GM23338 (cell line): ENCODE measurements at regions not wholly inside any gene's neighbourhood (a gene's known extent, or its start where the extent isn't known, plus 50 kb on each side); places are given as distances from the start of the nearest gene placed in this dataset.
A peak's percentile ranks its signal among the peaks of the same experiment; 100 is the strongest.

ENCODE experiments used
- ATAC-seq: fragments of 200-7000 bp; cut with Tn5 transposase; 3 replicates; pipeline ENCODE4 v1.9.1; 2020
- DNase-seq: peaks from one replicate; pipeline ENCODE4 v3.0.0-alpha.2; 2015; ENCODE audit warnings: low spot score
- H2AFZ ChIP-seq: fragments of 200-600 bp; sonication (generic); 2 replicates; pipeline ENCODE4 v1.8.0; 2016; ENCODE audit warnings: antibody characterized with exemption, mild to moderate bottlenecking, moderate library complexity
- H3F3A ChIP-seq: fragments of 200-600 bp; sonication (generic); replicated peaks from 2 replicates; pipeline ENCODE4 v1.8.0; 2017; ENCODE audit warnings: antibody characterized with exemption, mixed run types, low read depth
- H3K27ac ChIP-seq: fragments of 200-600 bp; sonication (generic); 2 replicates; pipeline ENCODE4 v1.6.1; 2016; ENCODE audit warnings: low read depth
- H3K27me3 ChIP-seq: fragments of 200-600 bp; sonication (generic); 2 replicates; pipeline ENCODE4 v1.8.0; 2016; ENCODE audit warnings: mild to moderate bottlenecking, mixed run types, moderate library complexity; ENCODE audit not compliant: insufficient read depth
- H3K36me3 ChIP-seq: fragments of 200-600 bp; sonication (generic); 2 replicates; pipeline ENCODE4 v1.8.0; 2016; ENCODE audit warnings: mild to moderate bottlenecking; ENCODE audit not compliant: insufficient read depth
- H3K4me1 ChIP-seq: fragments of 200-600 bp; sonication (generic); 2 replicates; pipeline ENCODE4 v1.8.0; 2016; ENCODE audit warnings: mild to moderate bottlenecking, moderate library complexity; ENCODE audit not compliant: insufficient read depth
- H3K4me2 ChIP-seq: fragments of 200-600 bp; sonication (generic); 2 replicates; pipeline ENCODE4 v1.7.1; 2017; ENCODE audit warnings: mixed run types
- H3K4me3 ChIP-seq: fragments of 200-600 bp; sonication (generic); 2 replicates; pipeline ENCODE4 v1.6.1; 2016; ENCODE audit warnings: mixed run types
- H3K79me2 ChIP-seq: fragments of 200-600 bp; sonication (generic); replicated peaks from 2 replicates; pipeline ENCODE4 v1.8.0; 2017; ENCODE audit warnings: mild to moderate bottlenecking; ENCODE audit not compliant: insufficient read depth
- H3K9me2 ChIP-seq: fragments of 200-600 bp; sonication (generic); 2 replicates; pipeline ENCODE4 v1.8.0; 2017; ENCODE audit not compliant: insufficient read depth
- H4K20me1 ChIP-seq: fragments of 200-600 bp; sonication (generic); replicated peaks from 2 replicates; pipeline ENCODE4 v1.8.0; 2017; ENCODE audit warnings: mild to moderate bottlenecking; ENCODE audit not compliant: insufficient read depth
- H3K27ac Mint-ChIP-seq: 2 replicates; pipeline ENCODE4 v1.8.0; 2020; ENCODE audit warnings: inconsistent platforms, mild to moderate bottlenecking, moderate library complexity, mixed read lengths
- H3K27me3 Mint-ChIP-seq: 3 replicates; pipeline ENCODE4 v1.8.0; 2022; ENCODE audit warnings: low read depth, mild to moderate bottlenecking, moderate library complexity, mixed read lengths, inconsistent platforms; ENCODE audit not compliant: insufficient read depth, poor library complexity
- H3K36me3 Mint-ChIP-seq: 3 replicates; pipeline ENCODE4 v1.8.0; 2021; ENCODE audit warnings: low read depth, mild to moderate bottlenecking, inconsistent platforms, moderate library complexity, mixed read lengths
- H3K4me1 Mint-ChIP-seq: 3 replicates; pipeline ENCODE4 v1.8.0; 2020; ENCODE audit warnings: mild to moderate bottlenecking, inconsistent platforms, mixed read lengths
- H3K4me3 Mint-ChIP-seq: 3 replicates; pipeline ENCODE4 v1.8.0; 2021; ENCODE audit warnings: moderate library complexity, mild to moderate bottlenecking, inconsistent platforms, mixed read lengths
- H3K9me3 Mint-ChIP-seq: 3 replicates; pipeline ENCODE4 v1.8.0; 2020; ENCODE audit warnings: moderate library complexity, mild to moderate bottlenecking, inconsistent platforms, mixed read lengths
- CREB1 ChIP-seq: fragments of 250-450 bp; sonication (Bioruptor Pico); IDR thresholded peaks from 2 replicates; pipeline ENCODE4 v1.5.0; 2020; ENCODE audit warnings: low read depth, mild to moderate bottlenecking, moderate library complexity
- CTCF ChIP-seq, 2 experiments: fragments of 200-600 bp in 1 of 2; sonication (generic) in 1 of 2; conservative IDR thresholded peaks; 2 replicates each; pipeline versions ENCODE4 v1.5.1 to v1.6.1; 2016 to 2017; ENCODE audit warnings: antibody characterized with exemption in 2 of 2, low read depth in 2 of 2, mild to moderate bottlenecking in 2 of 2, moderate library complexity in 1 of 2
- EZH2 ChIP-seq: fragments of 200-600 bp; sonication (generic); IDR thresholded peaks from one replicate; pipeline ENCODE4 v1.8.0; 2017; ENCODE audit warnings: antibody characterized with exemption, mild to moderate bottlenecking, low read depth; ENCODE audit not compliant: unreplicated experiment
- EZH2phosphoT487 ChIP-seq: fragments of 200-600 bp; sonication (generic); IDR thresholded peaks from one replicate; pipeline ENCODE4 v1.8.1; 2018; ENCODE audit warnings: antibody characterized with exemption; ENCODE audit not compliant: unreplicated experiment
- JUNB ChIP-seq: IDR thresholded peaks from one replicate; pipeline ENCODE4 v1.6.1; 2016; ENCODE audit warnings: antibody characterized with exemption; ENCODE audit not compliant: unreplicated experiment
- NANOG ChIP-seq: IDR thresholded peaks from 2 replicates; pipeline ENCODE4 v1.6.1; 2016; ENCODE audit warnings: antibody characterized with exemption, borderline replicate concordance
- POLR2AphosphoS5 ChIP-seq: IDR thresholded peaks from 2 replicates; pipeline ENCODE4 v1.6.1; 2016; ENCODE audit warnings: antibody characterized with exemption, low read depth
- STAT1 ChIP-seq: IDR thresholded peaks from one replicate; pipeline ENCODE4 v1.6.1; 2016; ENCODE audit warnings: antibody characterized with exemption; ENCODE audit not compliant: unreplicated experiment
- ZNF331 ChIP-seq: fragments of 250-450 bp; sonication (Bioruptor Pico); IDR thresholded peaks from 2 replicates; pipeline ENCODE4 v1.5.0; 2020; ENCODE audit warnings: low read depth, mild to moderate bottlenecking, moderate library complexity
- TF ChIP-seq, protein P1 (sequence below): IDR thresholded peaks from one replicate; pipeline ENCODE4 v1.6.1; 2018; ENCODE audit warnings: antibody characterized with exemption; ENCODE audit not compliant: unreplicated experiment
- TF ChIP-seq, protein P2 (sequence below): IDR thresholded peaks from 2 replicates; pipeline ENCODE4 v1.6.1; 2016; ENCODE audit warnings: antibody characterized with exemption

GRCh38 chr4:129337228-129337620 is 241.3 kb downstream of the C4orf33 start:
- TF ChIP-seq STAT1 = no peak
- no peak overlapping the region for H3K4me3 ChIP-seq
- H3K27me3 Mint-ChIP-seq = peaks cover 3% of the 10 kb centered on the region
- H3K9me3 Mint-ChIP-seq = no peaks in the 10 kb centered on the region; the same call in 2 of the 3 replicates
- H3F3A ChIP-seq = no peaks in the 10 kb centered on the region
- no peak overlapping the region for H3K4me2 ChIP-seq
- H3K36me3 Mint-ChIP-seq = peaks cover 2% of the 10 kb centered on the region; the same call in 1 of the 3 replicates
- H3K79me2 ChIP-seq = no peaks in the 10 kb centered on the region
- H3K27me3 ChIP-seq = no peaks in the 10 kb centered on the region
- no peaks in the 10 kb centered on the region for H3K36me3 ChIP-seq
- ATAC-seq (no peak), DNase-seq (no peak)
- H3K4me1 Mint-ChIP-seq = peaks cover 12% of the 10 kb centered on the region
- H3K9me2 ChIP-seq = no peaks in the 10 kb centered on the region
- no peak overlapping the region for H3K27ac Mint-ChIP-seq
- peaks cover 13% of the 10 kb centered on the region; the same call in 1 of the 2 replicates for H3K4me1 ChIP-seq
- H3K27ac ChIP-seq = no peak overlapping the region
- no peak overlapping the region for H3K4me3 Mint-ChIP-seq
- no peak overlapping the region; the same call in 1 of the 2 replicates for H2AFZ ChIP-seq
- H4K20me1 ChIP-seq = no peaks in the 10 kb centered on the region

DNA sequence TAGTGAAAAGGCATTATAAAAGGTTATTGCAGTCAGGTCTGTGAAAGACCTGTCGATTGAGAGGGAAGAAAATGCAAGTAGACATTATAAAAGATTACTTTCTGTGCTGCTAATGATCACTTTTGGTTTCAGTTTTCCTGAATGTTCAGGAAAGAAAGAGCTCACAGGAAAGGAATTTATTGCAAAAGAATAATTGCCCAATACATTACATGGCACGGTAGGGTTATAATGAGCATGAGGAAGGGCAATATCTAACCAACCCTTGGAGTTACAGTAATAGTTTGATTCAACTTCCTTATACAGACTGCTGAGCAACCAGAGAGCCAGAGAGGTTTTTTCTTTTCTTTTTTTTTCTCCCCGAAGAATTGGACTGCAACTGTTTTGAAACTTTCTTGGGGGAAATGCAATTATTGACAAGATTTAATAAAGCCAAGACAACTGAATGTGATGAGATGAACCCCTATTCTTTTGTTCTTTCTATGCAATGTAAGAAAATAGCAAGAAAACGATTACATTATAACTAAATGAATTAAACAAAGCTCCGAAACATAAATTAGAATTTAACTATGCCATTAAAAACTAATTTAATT is 247.0 kb downstream of the C4orf33 start:
- H3K36me3 ChIP-seq = no peaks in the 10 kb centered on the region
- H3K4me3 ChIP-seq = no peak overlapping the region
- no peaks in the 10 kb centered on the region for H3K27me3 ChIP-seq
- peak overlapping the region; percentile 40; the same call in 1 of the 2 replicates for H2AFZ ChIP-seq
- no peaks in the 10 kb centered on the region for H4K20me1 ChIP-seq
- H3K4me2 ChIP-seq = no peak overlapping the region
- Mint-ChIP-seq H3K27me3 (peaks cover 3% of the 10 kb centered on the region), H3K27ac (no peak overlapping the region), H3K36me3 (peaks cover 2% of the 10 kb centered on the region; the same call in 1 of the 3 replicates), H3K4me1 (peaks cover 22% of the 10 kb centered on the region), H3K9me3 (no peaks in the 10 kb centered on the region; the same call in 2 of the 3 replicates), H3K4me3 (no peak overlapping the region)
- DNase-seq (no peak), ATAC-seq (no peak)
- H3K4me1 ChIP-seq = no peaks in the 10 kb centered on the region; the same call in 1 of the 2 replicates
- no peaks in the 10 kb centered on the region for H3K9me2 ChIP-seq
- H3F3A ChIP-seq = no peaks in the 10 kb centered on the region
- no peak overlapping the region for H3K27ac ChIP-seq
- H3K79me2 ChIP-seq = no peaks in the 10 kb centered on the region
- TF ChIP-seq JUNB (no peak), POLR2AphosphoS5 (no peak), NANOG (no peak), STAT1 (no peak), EZH2 (no peak), CREB1 (CRISPR knock-in tag) (no peak), CTCF (conservative IDR thresholded peaks at IDR 0.05; ENCODE audit: low read depth in 2 of 2) (no peak), EZH2phosphoT487 (no peak), ZNF331 (CRISPR knock-in tag) (no peak)
- TF ChIP-seq, protein P1, sequence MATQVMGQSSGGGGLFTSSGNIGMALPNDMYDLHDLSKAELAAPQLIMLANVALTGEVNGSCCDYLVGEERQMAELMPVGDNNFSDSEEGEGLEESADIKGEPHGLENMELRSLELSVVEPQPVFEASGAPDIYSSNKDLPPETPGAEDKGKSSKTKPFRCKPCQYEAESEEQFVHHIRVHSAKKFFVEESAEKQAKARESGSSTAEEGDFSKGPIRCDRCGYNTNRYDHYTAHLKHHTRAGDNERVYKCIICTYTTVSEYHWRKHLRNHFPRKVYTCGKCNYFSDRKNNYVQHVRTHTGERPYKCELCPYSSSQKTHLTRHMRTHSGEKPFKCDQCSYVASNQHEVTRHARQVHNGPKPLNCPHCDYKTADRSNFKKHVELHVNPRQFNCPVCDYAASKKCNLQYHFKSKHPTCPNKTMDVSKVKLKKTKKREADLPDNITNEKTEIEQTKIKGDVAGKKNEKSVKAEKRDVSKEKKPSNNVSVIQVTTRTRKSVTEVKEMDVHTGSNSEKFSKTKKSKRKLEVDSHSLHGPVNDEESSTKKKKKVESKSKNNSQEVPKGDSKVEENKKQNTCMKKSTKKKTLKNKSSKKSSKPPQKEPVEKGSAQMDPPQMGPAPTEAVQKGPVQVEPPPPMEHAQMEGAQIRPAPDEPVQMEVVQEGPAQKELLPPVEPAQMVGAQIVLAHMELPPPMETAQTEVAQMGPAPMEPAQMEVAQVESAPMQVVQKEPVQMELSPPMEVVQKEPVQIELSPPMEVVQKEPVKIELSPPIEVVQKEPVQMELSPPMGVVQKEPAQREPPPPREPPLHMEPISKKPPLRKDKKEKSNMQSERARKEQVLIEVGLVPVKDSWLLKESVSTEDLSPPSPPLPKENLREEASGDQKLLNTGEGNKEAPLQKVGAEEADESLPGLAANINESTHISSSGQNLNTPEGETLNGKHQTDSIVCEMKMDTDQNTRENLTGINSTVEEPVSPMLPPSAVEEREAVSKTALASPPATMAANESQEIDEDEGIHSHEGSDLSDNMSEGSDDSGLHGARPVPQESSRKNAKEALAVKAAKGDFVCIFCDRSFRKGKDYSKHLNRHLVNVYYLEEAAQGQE = no peak
- TF ChIP-seq, protein P2, sequence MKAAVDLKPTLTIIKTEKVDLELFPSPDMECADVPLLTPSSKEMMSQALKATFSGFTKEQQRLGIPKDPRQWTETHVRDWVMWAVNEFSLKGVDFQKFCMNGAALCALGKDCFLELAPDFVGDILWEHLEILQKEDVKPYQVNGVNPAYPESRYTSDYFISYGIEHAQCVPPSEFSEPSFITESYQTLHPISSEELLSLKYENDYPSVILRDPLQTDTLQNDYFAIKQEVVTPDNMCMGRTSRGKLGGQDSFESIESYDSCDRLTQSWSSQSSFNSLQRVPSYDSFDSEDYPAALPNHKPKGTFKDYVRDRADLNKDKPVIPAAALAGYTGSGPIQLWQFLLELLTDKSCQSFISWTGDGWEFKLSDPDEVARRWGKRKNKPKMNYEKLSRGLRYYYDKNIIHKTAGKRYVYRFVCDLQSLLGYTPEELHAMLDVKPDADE = no peak
